GM18499 (cell line): ENCODE measurements at regions not wholly inside any gene's neighbourhood (a gene's known extent, or its start where the extent isn't known, plus 50 kb on each side); places are given as distances from the start of the nearest gene placed in this dataset.

Experiments
- ATAC-seq: cut with Tn5 transposase; IDR thresholded peaks from one replicate; pipeline ENCODE4 v1.9.1; 2021; ENCODE audit warnings: moderate number of reproducible peaks; ENCODE audit not compliant: insufficient read depth, unreplicated experiment

DNA sequence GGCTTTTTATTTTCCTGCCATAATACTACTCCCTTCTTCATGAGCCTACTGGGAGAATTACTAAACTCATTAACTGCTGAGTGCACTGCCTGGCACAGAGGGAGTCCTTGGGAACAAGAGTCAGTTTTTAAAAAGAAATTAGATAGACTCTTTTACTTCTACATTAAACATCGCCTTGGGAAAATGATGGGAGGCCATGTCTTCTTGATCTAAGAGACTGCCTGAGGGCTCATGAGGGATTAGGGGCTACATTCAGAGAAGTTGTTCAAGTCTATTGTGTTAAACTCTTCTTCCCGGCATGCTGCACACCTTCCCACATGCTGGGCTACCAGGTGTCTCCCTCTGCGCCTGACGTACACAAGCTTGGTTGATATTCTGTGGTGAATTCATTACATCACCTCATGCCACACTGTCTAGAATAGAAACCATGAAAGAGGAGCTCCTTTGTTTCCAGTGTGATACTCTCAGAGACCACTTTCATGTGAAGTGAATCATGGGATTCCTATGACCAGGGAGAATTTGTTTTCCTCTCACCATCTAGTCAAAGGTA lies 1422.3 kb downstream of the AACS start:
- no peak for ATAC-seq

GRCh38 chr12:126488806-126489205 lies 1423.6 kb downstream of the AACS start:
- no peak for ATAC-seq

DNA sequence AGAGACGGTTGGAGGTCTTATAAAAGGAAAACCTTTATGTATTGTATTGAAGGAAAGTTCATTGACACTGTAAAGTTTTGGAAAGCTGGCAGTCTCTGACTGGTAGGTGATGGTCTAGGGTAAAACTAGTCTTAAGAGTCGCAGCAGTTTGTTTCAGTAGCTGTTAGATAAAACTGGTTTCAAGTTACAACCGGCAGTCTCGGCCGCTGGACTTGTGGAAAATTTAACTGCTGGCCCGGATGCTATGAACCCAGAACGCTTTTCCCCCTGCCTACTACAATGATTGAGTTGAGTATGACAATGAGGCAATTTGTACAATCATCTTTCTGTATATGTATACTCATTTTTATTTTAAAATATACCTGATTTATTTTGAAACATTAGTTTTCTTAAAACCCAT lies 1426.9 kb downstream of the AACS start:
- no peak for ATAC-seq

DNA sequence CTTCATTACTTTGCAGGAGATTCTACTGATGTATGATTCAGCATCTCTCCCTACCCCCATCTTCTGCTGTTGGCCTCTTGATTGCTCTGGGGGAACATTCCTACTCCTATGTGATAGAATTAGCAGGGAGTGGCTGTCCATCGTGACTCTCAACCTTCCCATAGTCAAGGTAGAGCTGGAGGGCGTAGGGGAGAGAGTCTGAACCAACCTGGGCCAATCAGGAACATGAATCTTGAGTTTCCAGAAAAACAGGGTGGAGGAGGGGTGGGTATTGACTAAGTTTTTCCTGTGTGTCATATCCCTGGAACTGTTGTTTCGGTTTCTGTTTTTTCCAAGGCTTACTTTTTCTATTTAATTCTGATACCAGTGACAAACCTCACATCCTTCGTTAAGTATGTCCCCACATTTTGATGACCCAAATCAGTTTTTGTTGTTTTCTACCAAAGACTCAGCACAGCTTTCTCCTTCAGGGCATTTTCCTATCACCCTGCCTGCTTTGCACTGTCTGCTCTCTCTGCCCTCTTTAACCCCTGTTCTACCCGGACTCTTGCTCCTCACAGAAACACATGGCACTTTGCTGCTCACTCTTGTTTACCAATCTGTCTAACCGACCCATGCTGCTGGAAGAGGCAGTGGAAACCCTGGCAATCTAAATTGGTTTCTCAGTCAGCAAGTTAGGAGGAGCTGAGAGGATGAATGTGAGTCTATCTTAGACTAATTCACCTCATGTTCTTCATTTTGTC lies 1428.3 kb downstream of the AACS start:
- no peak for ATAC-seq

DNA sequence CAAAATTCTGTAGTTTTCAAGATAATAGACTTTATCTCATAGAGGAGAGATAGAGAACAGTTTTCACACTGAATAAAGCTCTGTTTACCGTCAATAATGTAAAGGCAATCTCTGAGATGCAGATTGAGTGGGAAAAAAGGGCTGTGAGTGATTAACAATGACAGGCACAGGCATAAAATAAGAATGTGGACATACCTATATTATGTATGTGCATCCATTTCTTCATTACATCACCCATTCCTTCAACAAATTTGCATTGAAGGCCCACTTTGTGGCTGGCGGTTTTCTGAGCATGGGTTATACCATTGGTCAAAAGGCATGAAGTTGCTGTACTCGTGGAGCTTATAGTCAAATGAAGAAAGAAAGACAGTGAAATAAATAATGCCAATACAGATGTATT lies 1431.0 kb downstream of the AACS start:
- ATAC-seq = no peak

DNA sequence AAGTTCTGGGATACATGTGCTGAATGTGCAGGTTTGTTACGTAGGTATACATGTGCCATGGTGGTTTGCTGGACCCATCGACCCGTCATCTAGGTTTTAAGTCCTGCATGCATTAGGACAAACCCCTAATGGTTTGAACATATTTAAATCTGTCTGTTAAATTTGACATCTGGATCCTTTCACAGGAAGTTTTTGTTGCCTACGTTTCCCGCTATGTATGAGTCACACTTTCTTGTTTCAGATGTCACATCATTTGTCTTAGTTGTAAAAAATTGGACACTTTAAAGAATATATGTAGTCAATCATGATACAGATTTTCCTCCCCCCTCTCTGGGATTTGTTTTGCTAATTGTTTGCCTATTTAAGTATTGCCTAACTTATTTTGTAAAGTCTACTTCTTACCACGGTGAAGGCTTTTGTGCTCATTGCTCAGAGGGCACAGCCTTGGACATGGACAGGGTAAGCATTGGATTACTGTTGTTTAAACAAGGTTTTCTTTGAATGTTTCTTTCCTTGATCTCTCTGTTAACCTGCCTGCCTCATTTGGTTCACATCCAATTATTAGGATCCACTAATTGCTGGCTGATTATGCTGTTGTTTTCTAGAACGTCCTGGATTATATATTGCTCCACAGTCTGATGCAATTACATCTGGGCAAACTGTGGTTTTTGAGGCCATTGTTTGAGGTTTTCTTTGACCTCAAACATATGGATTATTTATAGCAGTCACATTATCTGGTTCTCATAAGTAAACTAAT lies 1441.4 kb downstream of the AACS start:
- ATAC-seq = no peak

- no peak for ATAC-seq
Observed at GRCh38 chr12:126507231-126507630, 1442.0 kb downstream of the AACS start.

- ATAC-seq = no peak
Observed at GRCh38 chr12:126509572-126509971, 1444.3 kb downstream of the AACS start.

GRCh38 chr12:126510630-126511029 lies 1445.4 kb downstream of the AACS start:
- no peak for ATAC-seq

GRCh38 chr12:126512916-126513913 lies 1448.0 kb downstream of the AACS start:
- ATAC-seq = no peak

DNA sequence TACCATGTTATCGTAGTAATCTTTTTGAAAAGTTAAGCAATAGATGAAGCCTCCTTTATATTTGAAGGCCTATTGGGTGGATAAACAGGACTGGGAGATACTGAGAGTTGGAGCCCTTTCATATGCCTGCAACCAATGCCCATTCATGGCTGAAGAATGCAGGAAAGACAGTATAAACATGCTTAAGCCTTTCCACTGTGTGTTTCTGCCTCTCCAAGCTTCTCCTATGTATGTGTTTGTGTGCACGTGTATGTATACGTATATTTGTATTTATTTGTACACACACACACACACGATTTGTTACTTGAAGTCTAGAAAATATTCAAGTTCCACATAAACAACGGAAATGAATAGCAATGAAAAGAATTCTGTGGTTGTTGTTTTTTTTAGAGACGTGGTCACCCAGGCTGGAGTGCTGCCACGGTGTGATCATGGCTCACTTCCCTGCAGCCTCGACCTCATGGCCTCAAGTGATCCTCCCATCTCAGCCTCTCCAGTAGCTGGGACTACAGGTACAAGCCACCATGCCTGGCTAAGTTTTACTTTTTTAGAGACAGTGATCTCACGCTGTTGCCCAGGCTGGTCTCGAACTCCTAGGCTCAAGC lies 1453.5 kb downstream of the AACS start:
- ATAC-seq = no peak

GRCh38 chr12:126519833-126520232 lies 1454.6 kb downstream of the AACS start:
- no peak for ATAC-seq

DNA sequence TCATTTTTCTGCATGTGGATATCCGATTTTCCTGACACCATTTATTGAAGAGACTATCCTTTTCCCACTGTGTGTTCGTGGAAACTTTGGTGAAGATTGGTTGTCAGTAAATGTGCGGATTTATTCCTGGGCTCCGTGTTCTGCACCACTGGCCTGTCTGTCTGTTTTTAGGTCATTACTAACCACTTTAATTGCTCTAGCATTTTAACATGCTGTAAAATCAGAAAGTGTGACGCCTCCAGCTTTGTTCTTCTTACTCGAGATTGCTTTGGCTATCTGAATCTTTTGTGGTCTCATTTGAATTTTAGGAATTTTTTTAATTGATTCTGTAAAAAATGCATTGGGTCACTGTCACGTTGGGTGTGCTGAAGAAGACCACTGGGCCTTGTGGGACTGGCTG lies 1458.7 kb downstream of the AACS start:
- no peak for ATAC-seq

DNA sequence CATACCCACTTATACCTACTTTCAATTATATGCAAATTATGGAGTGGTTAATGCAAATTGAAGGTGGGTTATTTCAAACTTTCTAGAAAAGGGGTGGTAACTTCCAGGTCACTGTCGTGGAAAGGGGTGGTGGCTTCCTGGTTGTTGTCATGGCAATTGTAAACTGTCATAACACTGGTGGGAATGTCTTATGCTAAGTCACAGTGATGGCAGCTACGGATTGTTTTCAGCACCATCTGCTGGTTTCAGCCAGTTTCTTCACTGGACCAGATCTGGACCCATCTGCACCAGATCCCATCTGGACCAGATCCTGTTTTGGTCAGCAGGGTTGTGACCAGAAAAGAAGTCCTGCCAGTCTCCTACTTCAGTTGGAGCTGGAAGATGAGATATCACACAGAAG lies 1469.3 kb downstream of the AACS start:
- ATAC-seq = no peak

GRCh38 chr12:126534942-126535341 lies 1469.7 kb downstream of the AACS start:
- no peak for ATAC-seq

DNA sequence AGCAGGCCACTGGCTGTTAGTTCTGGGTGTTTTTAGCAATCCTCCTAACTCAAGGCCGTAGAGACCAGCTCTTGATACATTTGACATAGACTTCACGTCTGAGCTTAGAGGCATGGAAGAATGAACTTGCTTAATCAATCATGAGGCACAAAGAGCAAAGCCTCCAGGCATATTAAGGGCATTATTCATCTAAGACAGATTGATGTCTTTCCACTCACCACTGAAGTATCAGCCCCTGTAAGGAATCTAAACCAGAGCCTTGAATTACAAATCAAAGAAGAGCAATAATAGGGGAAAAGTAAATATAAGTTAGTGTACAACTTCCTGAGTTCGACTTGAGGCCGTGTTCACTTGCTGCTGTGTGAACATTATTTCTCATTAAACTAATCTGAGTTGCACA lies 1470.7 kb downstream of the AACS start:
- ATAC-seq = no peak

GRCh38 chr12:126537961-126538530 lies 1472.8 kb downstream of the AACS start:
- no peak for ATAC-seq

- ATAC-seq = no peak
Observed at GRCh38 chr12:126538888-126539287, 1473.7 kb downstream of the AACS start.

DNA sequence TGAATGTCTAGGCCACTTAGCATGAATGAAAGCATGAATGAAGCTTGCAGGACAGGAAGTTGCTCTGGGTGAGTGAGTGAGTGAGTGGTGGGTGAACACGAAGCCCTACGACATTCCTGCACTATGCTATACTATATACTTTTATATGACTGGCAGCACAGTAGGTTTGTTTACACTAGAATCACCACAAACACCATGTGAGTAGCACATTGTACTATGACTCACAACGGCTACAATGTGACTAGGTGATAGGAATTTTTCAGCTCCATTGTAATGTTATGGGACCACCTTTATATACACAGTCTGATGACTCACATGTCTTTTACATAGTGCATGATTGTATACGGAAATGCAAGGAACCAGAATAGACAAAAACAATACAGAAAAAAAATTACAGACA lies 1480.2 kb downstream of the AACS start:
- ATAC-seq = no peak

GRCh38 chr12:126547905-126548304 lies 1482.7 kb downstream of the AACS start:
- no peak for ATAC-seq
